GM19468 (cell line): ENCODE measurements at regions not wholly inside any gene's neighbourhood (a gene's known extent, or its start where the extent isn't known, plus 50 kb on each side); places are given as distances from the start of the nearest gene placed in this dataset.
"Not testable (repeated sequence)": the region's sequence is repeated elsewhere in the genome, so short reads cannot be mapped to it uniquely, and the experiment has no call there.

ENCODE experiments used
- ATAC-seq: cut with Tn5 transposase; IDR thresholded peaks from one replicate; pipeline ENCODE4 v1.9.1; 2021; ENCODE audit warnings: mild to moderate bottlenecking, moderate library complexity, moderate number of reproducible peaks; ENCODE audit not compliant: unreplicated experiment; ENCODE audit errors: extremely low read depth

DNA sequence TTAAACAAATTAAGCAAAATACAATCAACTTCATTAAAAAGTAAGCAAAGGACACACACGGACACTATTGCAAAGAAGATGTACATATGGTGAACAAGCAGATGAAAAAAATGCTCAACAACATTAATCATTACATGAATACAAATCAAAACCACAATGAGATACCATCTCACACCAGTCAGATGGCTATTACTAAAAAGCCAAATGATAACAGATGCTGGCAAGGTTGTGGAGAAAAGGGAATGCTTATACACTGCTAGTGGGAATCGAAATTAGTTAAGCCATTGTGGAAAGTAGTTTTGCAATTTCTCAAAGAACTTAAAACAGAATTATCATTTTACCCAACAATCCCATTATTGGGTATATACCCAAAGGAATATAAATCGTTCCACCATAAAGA, 636.2 kb upstream of the ST8SIA4 start:
- no peak for ATAC-seq

DNA sequence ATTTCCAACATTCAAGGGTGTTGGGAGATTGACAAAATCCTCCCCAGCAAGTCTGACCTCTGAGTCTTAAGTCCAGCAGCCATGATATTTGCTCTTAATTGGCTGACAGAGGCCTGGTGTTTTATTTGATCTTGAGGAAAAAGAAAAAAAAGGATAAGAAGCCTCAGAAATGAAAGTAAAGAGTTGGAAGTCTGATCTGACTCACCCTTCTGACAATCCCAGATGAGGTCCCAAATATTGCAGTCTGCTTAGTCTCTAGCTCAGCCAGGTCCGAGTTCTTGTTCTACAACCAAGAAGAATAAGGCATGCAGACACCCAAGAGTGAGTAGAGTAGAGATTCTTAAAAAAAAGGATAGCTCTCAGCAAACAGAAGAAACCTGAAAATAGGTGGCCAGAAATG, 632.5 kb upstream of the ST8SIA4 start:
- no peak for ATAC-seq

DNA sequence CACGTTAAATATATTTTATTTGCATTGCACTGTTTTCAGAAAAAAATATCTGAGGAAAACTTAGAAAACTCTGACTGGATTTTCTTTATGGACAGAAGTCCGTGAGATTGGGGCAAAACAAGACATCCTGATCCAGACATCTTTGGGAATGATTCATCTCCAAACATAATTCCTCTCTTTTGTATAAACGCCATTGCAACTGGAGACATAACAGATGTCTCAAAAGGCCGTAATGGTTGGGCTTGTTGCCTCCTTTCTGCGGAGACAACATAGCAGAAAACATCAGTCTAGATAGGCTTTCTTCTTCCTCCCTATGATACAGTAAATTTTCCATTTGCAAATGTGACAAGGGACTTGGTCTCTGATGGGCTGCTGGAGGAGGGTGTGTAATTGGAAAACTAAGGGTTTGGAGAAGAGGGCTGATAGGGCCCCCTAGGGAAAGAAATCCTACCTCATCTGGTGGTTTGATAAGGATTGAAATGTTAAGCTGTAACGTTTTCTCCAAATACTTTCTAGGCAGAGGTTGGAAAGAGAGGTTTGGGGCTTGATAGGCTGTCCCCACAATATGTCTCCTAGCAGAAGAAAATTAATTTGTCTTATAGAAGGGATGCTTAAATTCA, 631.5 kb upstream of the ST8SIA4 start:
- ATAC-seq, result no peak

DNA sequence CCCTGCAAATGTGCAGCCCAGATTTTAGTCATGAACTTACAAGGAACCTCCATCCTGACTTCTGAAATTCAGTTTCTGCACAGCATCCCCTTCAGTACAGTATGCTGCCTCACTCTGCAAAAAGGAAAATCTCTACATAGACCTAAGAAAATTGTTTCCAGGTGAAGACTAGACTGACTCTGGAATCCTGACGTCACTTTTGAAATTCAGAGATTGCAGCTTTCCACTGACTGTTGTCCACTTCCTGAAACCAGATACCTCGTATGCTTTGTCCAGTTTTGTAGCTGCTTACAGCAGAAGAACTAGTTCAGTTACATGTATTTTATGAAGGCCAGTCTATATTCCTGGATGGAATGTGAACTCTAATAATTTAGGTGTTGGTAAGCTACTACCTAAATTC, 629.3 kb upstream of the ST8SIA4 start:
- ATAC-seq, result no peak

DNA sequence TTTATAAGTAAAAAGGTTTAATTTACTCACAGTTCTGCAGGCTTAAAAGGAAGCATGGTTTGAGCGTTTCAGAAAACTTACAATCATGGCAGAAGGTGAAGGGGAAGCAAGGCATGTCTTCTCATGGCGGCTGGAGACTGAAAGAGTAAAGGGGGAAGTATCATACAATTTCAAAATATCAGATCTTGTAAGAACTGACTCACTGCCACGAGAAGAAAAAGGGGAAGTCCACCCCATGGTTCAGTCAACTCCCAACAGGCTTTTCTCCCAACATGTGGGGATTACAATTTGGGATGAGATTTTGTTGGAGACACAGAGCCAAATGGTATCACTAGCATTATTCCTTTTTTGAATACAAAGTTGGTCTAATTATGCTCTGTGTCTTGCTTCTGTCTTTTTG, 627.9 kb upstream of the ST8SIA4 start:
- no peak for ATAC-seq

DNA sequence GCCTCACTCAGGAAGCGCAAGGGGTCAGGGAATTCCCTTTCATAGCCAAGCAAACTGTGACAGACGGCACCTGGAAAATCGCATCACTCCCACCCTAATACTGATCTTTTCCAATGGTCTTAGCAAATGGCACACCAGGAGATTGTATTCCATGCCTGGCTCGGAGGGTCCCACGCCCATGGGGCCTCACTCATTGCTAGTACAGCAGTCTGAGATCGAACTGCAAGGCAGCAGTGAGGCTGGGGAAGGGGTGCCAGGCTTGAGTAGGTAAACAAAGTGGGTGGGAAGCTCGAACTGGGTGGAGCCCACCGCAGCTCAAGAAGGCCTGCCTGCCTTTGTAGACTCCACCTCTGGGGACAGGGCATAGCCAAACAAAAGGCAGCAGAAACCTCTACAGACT, 626.0 kb upstream of the ST8SIA4 start:
- ATAC-seq, result not testable (repeated sequence)

DNA sequence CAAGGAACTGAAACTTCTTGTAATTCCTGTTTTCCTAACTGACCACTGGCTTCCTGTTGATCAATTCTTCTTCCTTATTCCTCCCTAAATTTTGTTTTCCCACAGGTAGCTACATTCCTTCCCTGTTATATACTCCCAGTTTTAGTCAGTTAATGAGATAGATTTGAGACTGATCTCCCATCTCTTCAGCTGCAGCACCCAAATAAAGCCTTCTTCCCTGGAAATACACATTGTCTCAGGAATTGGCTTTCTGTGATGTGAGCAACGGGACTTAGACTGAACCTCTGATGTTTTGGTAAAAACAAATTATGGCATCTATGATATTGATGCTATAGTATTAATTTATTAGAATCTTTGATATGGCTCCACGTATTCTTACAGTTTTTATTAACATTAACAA, 617.3 kb upstream of the ST8SIA4 start:
- no peak for ATAC-seq

DNA sequence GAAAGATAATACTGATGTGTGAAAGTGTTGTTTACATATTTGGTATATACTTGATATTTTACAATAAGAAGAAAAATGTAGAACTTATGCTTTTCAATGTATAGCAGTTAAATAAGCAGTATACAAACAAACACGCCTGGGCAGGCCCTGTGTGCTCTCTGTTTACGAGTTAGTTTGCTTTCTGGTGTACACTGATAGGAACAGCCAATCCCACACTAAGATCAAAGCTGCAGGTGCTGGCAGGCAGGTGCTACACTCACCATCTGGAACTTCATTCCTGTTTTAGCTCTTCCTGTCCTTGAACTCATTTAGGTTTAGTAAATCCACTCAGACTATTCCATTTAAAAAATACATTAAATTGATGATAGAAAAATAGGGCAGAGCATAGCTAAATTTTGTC, 614.7 kb upstream of the ST8SIA4 start:
- no peak for ATAC-seq

DNA sequence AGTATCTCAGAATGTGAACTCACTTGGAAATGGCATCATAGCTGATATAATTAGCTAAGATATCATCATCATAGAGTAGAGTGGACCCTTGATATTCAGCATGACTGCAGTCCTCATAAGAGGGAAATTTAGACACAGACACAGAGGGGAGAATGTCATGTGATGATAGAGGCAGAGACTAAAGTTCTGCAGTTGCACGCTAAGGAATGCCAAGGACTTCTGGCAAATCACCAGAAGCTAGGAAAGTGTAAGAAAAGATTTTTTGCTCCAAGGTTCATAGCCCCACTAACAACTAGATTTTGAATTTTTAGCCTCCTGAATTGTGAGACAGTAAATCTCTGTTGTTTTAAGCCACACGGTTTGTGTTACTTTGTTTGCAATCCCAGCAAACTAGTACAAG, 612.6 kb upstream of the ST8SIA4 start:
- no peak for ATAC-seq

DNA sequence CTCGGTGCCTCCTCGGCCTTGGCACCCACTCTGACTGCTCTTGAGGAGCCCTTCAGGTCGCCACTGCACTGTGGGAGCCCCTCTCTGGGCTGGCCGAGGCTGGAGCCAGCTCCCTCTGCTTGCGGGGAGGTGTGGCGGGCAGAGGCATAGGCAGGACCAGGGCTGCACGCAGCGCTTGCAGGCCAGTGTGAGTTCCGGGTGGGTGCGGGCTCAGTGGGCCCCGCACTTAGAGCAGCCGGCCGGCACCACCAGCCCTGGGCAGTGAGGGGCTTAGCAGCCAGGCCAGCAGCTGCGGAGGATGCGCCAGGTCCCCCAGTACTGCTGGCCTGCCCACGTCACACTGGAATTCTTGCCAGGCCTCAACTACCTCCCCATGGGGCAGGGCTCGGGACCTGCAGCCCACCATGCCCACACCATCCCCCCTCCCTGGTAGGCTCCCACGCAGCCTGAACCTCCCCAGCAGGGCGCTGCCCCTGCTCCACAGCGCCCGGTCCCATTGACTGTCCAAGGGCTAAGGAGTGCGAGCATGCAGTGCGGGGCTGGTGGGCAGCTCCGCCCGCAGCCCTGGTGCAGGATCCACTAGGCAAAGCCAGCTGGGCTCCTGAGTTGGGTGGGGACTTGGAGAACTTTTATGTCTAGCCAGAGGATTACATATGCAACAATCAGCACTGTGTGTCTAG, 602.9 kb upstream of the ST8SIA4 start:
- no peak for ATAC-seq

DNA sequence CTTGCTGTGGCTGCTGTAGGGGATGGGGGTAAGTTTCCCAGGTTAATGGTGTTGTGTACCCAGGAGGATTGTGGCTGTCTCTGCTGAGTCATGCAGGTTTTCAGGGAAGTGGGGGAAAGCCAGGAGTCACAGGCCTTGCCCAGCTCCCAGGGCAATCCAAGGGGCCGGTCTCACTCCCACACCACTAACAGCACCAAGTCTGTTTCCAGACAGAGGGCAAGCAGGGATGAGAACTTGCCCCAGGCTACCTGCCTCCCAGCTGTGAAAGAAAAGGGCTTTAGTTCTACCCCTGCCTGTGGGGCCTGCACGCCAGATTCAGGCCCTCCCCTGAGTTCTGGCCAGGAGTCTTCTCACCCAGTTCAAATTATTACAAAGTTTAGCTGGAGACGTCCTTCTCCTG, 579.8 kb upstream of the ST8SIA4 start:
- no peak for ATAC-seq

DNA sequence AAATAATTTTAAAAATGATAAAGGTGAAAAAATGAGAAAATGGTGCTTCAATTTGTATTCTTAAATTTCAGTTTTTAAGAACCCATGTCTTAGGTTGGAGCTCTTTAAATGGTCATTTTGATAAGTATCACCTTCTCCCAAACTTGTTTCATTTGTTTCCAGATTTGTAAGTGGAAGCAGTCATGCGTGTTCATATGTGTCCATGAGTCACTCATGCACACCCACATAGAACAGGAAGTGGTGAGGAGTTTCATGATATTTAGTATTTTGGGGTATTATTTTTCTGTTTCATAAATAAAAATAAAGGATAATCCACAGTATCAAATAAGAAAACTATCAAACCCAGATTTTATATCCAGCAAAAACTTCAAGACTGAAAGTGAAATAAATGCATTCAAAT, 570.4 kb upstream of the ST8SIA4 start:
- no peak for ATAC-seq

DNA sequence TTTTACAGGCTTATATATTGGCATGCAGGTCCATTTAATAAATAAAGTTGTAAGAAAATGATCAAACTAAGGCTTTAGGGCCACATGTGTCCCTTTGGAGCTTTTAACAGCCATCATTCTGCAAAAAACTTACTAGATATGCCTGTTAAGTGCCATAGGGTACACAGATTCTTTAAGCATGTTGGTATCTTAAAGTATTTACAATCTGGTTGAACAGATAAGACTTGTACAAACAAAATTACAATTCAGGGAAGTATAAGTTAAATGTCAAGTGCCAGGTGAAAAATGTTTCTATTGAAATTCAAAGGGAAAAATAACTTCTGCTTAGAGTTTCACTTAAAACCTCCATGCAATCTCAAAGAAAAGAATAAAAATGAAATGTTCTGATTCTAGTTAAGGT, 558.4 kb upstream of the ST8SIA4 start:
- no peak for ATAC-seq

DNA sequence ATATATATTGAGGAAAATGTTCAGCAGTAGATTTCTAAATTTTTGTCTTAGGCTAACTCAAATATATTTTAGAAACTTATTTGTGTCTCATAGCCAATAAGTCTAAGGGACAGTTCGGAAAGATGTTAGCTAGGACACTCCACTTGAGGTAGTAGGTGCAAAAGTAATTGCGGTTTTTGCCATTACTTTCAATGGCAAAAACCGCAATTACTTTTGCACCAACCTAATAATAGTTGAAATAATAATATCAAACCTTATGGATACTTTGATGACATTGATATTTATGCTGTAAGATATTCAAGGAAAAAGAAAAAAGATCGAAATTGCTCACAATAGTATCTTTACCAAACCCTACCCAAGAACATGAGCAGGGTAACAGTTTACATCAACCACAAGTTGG, 555.5 kb upstream of the ST8SIA4 start:
- ATAC-seq, result no peak

DNA sequence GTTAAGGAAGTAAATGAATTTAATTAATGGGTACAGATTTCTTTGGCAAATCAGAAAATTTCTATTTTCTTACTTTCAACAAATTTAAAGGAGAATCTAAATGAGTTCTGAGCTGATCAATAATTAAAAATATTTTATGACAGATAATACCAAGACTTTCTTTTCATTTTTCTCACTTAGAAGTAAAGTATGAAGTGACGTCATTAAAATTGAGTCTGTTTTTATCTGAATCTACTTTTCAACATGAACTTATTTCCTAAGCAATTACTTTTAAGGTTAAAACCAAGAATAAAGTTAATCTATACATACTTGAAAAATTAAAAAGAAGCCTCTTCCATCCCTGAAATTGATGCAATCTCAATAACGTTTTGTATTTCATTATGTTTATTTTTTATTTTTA, 552.8 kb upstream of the ST8SIA4 start:
- no peak for ATAC-seq

DNA sequence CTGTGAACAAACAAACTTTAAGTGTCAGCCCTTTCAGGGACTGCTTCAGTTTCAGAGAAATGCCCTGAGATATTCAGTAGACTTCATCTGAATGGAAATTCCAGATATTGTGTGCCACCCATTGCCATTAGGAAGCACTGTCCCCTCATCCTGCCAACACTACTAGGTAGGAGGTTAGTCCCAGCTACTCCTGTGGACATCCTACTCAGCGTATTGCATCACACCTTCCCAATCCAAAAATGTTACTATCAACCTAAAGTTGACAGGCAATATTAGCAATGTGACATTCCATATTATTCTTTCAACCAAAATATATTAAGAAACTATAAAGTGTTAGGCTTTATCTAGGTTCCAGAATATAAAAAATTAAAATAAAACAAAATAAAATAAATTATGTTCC, 552.0 kb upstream of the ST8SIA4 start:
- ATAC-seq, result no peak

DNA sequence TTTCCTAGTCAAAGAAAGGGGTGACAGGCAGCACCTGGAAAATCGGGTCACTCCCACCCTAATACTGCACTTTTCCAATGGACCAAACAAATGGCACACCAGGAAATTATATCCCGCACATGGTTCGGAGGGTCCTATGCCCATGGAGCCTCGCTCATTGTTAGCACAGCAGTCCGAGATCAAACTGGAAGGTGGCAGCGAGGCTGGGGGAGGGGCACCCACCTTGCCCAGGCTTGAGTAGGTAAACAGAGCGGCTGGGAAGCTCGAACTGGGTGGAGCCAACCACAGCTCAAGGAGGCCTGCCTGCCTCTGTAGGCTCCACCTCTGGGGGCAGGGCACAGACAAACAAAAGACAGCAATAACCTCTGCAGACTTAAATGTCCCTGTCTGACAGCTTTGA, 539.2 kb upstream of the ST8SIA4 start:
- ATAC-seq, result not testable (repeated sequence)

DNA sequence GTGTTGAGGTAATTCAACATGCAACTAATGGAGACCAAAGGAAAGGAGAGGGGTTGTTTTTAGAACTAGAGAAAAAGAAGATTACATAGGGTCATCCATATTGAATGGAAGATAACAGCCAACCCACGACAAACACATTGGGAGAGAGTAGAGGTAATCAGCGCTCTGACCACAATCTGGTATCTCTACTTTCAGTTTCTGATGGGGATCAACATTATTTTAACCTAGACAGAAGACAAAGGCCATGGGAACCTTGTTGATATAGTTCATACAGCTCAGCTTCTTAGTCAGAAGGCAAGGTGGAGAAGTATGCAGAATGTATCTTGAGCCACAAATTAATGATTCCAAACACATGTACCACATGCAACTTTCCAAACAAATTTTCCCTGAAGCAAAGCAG, 537.1 kb upstream of the ST8SIA4 start:
- ATAC-seq, result no peak

DNA sequence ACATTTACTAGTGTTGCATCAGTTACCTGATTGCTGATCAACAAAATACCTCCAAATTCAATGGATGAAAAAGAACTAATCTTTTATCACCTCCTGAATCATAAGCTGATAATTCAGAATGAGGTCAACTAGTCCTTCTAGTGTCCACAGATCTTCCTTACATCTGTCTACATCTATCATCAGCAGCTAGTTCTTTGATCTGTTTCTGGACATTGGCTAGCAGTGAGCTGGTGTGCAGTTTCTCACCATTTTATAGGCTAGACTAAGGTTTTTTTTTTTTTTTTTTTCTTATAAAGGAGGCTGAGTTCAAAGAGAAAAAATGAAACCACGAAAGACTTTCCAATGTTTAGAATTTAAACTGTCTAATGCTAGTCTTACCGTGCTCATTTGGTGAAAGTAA, 534.3 kb upstream of the ST8SIA4 start:
- no peak for ATAC-seq

DNA sequence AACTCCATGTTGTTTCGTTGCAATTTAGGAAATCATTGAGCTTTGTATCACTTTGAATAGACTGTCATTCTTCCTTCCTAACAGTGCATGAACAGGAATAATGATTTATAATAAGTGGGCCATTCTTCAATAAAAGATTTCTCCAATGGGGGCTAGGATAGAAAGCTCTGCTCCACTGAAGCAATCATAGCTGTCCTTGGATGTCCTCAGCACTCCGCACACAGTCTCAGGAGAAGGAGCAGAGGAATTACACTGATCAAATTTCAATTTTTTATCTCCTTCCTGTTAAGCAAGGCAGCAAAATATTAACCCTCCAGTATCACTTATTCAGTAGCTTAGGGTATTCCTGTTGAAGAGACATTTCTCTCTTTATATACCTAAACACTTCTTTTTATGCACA, 532.7 kb upstream of the ST8SIA4 start:
- no peak for ATAC-seq

DNA sequence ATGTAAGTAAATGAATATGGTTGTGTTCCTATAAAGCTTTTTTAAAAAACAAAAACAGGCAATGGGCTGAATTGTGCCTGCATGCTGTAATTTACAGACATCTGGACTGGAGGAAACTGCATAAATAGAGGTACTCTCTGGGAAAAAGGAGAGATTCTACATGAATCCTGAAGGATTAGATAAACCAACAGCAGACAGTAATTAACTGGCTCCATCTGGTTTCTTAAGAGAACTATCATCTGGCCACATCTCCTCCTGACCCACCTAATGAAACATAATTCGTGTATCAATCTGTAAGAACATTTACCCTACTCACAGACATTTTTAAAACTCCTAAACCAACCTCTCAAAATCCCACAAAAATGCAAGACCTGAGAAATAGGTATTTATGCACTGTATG, 528.1 kb upstream of the ST8SIA4 start:
- ATAC-seq, result no peak

DNA sequence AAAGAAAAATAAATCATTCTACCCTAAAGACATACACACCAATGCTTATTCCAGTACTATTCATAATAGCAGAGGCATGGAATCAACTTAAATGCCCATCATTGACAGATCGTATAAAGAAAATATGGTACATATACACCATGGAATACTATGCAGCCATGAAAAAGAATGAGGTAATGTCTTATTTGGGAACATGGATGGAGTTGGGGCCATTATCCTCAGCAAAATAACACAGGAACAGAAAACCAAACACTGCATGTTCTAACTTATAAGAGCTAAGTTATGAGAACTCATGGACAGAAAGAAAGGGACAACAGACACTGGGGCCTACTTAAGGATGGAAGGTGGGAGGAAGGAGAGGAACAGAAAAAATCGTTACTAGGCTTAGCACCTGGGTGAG, 527.5 kb upstream of the ST8SIA4 start:
- ATAC-seq, result no peak
